HAP-1 (cell line): ENCODE measurements at regions not wholly inside any gene's neighbourhood (a gene's known extent, or its start where the extent isn't known, plus 50 kb on each side); places are given as distances from the start of the nearest gene placed in this dataset.

Experiments used
- DNase-seq, 2 experiments: peaks; one replicate each; pipeline ENCODE4 v3.0.0-alpha.2; 2016 to 2020; ENCODE audit warnings: low spot score in 2 of 2
- H3K27me3 ChIP-seq: fragments of 250-450 bp; sonication (Bioruptor Pico); 2 replicates; pipeline ENCODE4 v1.5.1; 2020; ENCODE audit warnings: low read depth, mild to moderate bottlenecking, moderate library complexity
- H3K36me3 ChIP-seq: fragments of 250-450 bp; sonication (Bioruptor Pico); replicated peaks from 2 replicates; pipeline ENCODE4 v1.5.1; 2020; ENCODE audit warnings: mild to moderate bottlenecking
- H3K4me1 ChIP-seq: fragments of 250-450 bp; sonication (Bioruptor Pico); 2 replicates; pipeline ENCODE4 v1.5.1; 2020; ENCODE audit warnings: mild to moderate bottlenecking
- H3K4me3 ChIP-seq: fragments of 250-450 bp; sonication (Bioruptor Pico); 2 replicates; pipeline ENCODE4 v1.5.1; 2020; ENCODE audit warnings: mild to moderate bottlenecking, moderate library complexity
- H3K9me3 ChIP-seq: fragments of 250-450 bp; sonication (Bioruptor Pico); 2 replicates; pipeline ENCODE4 v1.5.1; 2020; ENCODE audit warnings: mild to moderate bottlenecking, moderate library complexity
- in situ Hi-C: fragments of 300-500 bp; cut with MboI; formaldehyde crosslinking; loops from 3 replicates; pipeline ENCODE4 v1.14.3; 2020; ENCODE audit warnings: low sequenced_read_pairs, inconsistent platforms, mixed read lengths

GRCh38 chr7:111676167-111676566, 113.9 kb upstream of the IMMP2L start:
- H3K4me3 ChIP-seq, result no peak overlapping the region
- no peak for DNase-seq
- in situ Hi-C loops, result no loop called here

GRCh38 chr7:111672901-111673300, 110.6 kb upstream of the IMMP2L start:
- in situ Hi-C loops, result no loop called here

More at GRCh38 chr7:111676167-111676566, 113.9 kb upstream of the IMMP2L start:
- Histone ChIP-seq H3K27me3 (peaks cover 3% of the 10 kb centered on the region; the same call in 1 of the 2 replicates), H3K4me1 (no peaks in the 10 kb centered on the region), H3K36me3 (no peaks in the 10 kb centered on the region), H3K9me3 (no peaks in the 10 kb centered on the region)

GRCh38 chr7:111671927-111672326, 109.6 kb upstream of the IMMP2L start:
- Histone ChIP-seq H3K36me3 (no peaks in the 10 kb centered on the region), H3K27me3 (peaks cover 3% of the 10 kb centered on the region; the same call in 1 of the 2 replicates), H3K9me3 (no peaks in the 10 kb centered on the region), H3K4me3 (no peak overlapping the region), H3K4me1 (no peaks in the 10 kb centered on the region)
- in situ Hi-C loops, result no loop called here
- DNase-seq, result no peak

More at GRCh38 chr7:111672901-111673300, 110.6 kb upstream of the IMMP2L start:
- H3K9me3 ChIP-seq, result no peaks in the 10 kb centered on the region
- H3K36me3 ChIP-seq, result no peaks in the 10 kb centered on the region
- peaks cover 3% of the 10 kb centered on the region; the same call in 1 of the 2 replicates for H3K27me3 ChIP-seq
- no peak for DNase-seq
- H3K4me3 ChIP-seq, result no peak overlapping the region
- H3K4me1 ChIP-seq, result no peaks in the 10 kb centered on the region

GRCh38 chr7:111668711-111669110, 106.4 kb upstream of the IMMP2L start:
- no peak for DNase-seq
- in situ Hi-C loops, result no loop called here
- Histone ChIP-seq H3K27me3 (no peaks in the 10 kb centered on the region), H3K4me3 (no peak overlapping the region), H3K9me3 (no peaks in the 10 kb centered on the region), H3K4me1 (no peaks in the 10 kb centered on the region), H3K36me3 (no peaks in the 10 kb centered on the region)

- Histone ChIP-seq H3K4me1 (no peaks in the 10 kb centered on the region), H3K9me3 (no peaks in the 10 kb centered on the region), H3K36me3 (no peaks in the 10 kb centered on the region), H3K27me3 (no peaks in the 10 kb centered on the region), H3K4me3 (no peak overlapping the region)
- in situ Hi-C loops, result no loop called here
- DNase-seq, result no peak
Observed at GRCh38 chr7:111667488-111667887, 105.2 kb upstream of the IMMP2L start.

- in situ Hi-C loops, result no loop called here
- no peak overlapping the region for H3K4me3 ChIP-seq
- H3K9me3 ChIP-seq, result no peaks in the 10 kb centered on the region
- no peaks in the 10 kb centered on the region for H3K36me3 ChIP-seq
- H3K27me3 ChIP-seq, result no peaks in the 10 kb centered on the region
- H3K4me1 ChIP-seq, result no peaks in the 10 kb centered on the region
- no peak for DNase-seq
Observed at GRCh38 chr7:111666260-111666659, 104.0 kb upstream of the IMMP2L start.

GRCh38 chr7:111663771-111664170, 101.5 kb upstream of the IMMP2L start:
- H3K4me1 ChIP-seq, result no peaks in the 10 kb centered on the region
- no peak for DNase-seq
- no peaks in the 10 kb centered on the region for H3K36me3 ChIP-seq
- H3K4me3 ChIP-seq, result no peak overlapping the region
- no peaks in the 10 kb centered on the region for H3K9me3 ChIP-seq
- in situ Hi-C loops, result no loop called here
- H3K27me3 ChIP-seq, result no peaks in the 10 kb centered on the region

- Histone ChIP-seq H3K9me3 (no peaks in the 10 kb centered on the region), H3K4me1 (no peaks in the 10 kb centered on the region), H3K4me3 (no peak overlapping the region), H3K36me3 (no peaks in the 10 kb centered on the region), H3K27me3 (no peaks in the 10 kb centered on the region)
- in situ Hi-C loops, result no loop called here
- no peak for DNase-seq
Observed at GRCh38 chr7:111662386-111662785, 100.1 kb upstream of the IMMP2L start.

- Histone ChIP-seq H3K36me3 (no peaks in the 10 kb centered on the region), H3K27me3 (no peaks in the 10 kb centered on the region), H3K4me1 (no peaks in the 10 kb centered on the region), H3K9me3 (no peaks in the 10 kb centered on the region), H3K4me3 (no peak overlapping the region)
- in situ Hi-C loops, result no loop called here
- DNase-seq, result no peak
Observed at GRCh38 chr7:111660478-111660877, 98.2 kb upstream of the IMMP2L start.

GRCh38 chr7:111658546-111658945, 96.3 kb upstream of the IMMP2L start:
- no peaks in the 10 kb centered on the region for H3K4me1 ChIP-seq
- H3K27me3 ChIP-seq, result no peaks in the 10 kb centered on the region
- DNase-seq, result no peak
- no peak overlapping the region for H3K4me3 ChIP-seq
- H3K9me3 ChIP-seq, result no peaks in the 10 kb centered on the region
- in situ Hi-C loops, result no loop called here
- no peaks in the 10 kb centered on the region for H3K36me3 ChIP-seq

- DNase-seq, result no peak
Observed at GRCh38 chr7:111657018-111657417, 94.7 kb upstream of the IMMP2L start.

GRCh38 chr7:111654343-111654742, 92.1 kb upstream of the IMMP2L start:
- in situ Hi-C loops, result no loop called here
- no peaks in the 10 kb centered on the region for H3K9me3 ChIP-seq
- no peak for DNase-seq
- H3K4me1 ChIP-seq, result no peaks in the 10 kb centered on the region
- H3K36me3 ChIP-seq, result no peaks in the 10 kb centered on the region
- H3K27me3 ChIP-seq, result no peaks in the 10 kb centered on the region
- H3K4me3 ChIP-seq, result no peak overlapping the region

More at GRCh38 chr7:111657018-111657417, 94.7 kb upstream of the IMMP2L start:
- H3K36me3 ChIP-seq, result no peaks in the 10 kb centered on the region
- H3K27me3 ChIP-seq, result no peaks in the 10 kb centered on the region
- no peaks in the 10 kb centered on the region for H3K9me3 ChIP-seq
- H3K4me3 ChIP-seq, result no peak overlapping the region
- no peaks in the 10 kb centered on the region for H3K4me1 ChIP-seq
- in situ Hi-C loops, result no loop called here

- no peak overlapping the region for H3K4me3 ChIP-seq
- in situ Hi-C loops, result no loop called here
- no peak for DNase-seq
Observed at GRCh38 chr7:111653846-111654245, 91.6 kb upstream of the IMMP2L start.

GRCh38 chr7:111650456-111650999, 88.2 kb upstream of the IMMP2L start:
- no peak overlapping the region for H3K4me3 ChIP-seq
- H3K4me1 ChIP-seq, result no peaks in the 10 kb centered on the region
- in situ Hi-C loops, result no loop called here
- no peaks in the 10 kb centered on the region for H3K36me3 ChIP-seq
- H3K27me3 ChIP-seq, result no peaks in the 10 kb centered on the region
- no peak for DNase-seq
- no peaks in the 10 kb centered on the region for H3K9me3 ChIP-seq

More at GRCh38 chr7:111653846-111654245, 91.6 kb upstream of the IMMP2L start:
- Histone ChIP-seq H3K9me3 (no peaks in the 10 kb centered on the region), H3K4me1 (no peaks in the 10 kb centered on the region), H3K27me3 (no peaks in the 10 kb centered on the region), H3K36me3 (no peaks in the 10 kb centered on the region)

- in situ Hi-C loops, result no loop called here
Observed at GRCh38 chr7:111647881-111648280, 85.6 kb upstream of the IMMP2L start.

More at GRCh38 chr7:111647881-111648280, 85.6 kb upstream of the IMMP2L start:
- H3K9me3 ChIP-seq, result no peaks in the 10 kb centered on the region
- no peak overlapping the region for H3K4me3 ChIP-seq
- no peaks in the 10 kb centered on the region for H3K36me3 ChIP-seq
- H3K27me3 ChIP-seq, result no peaks in the 10 kb centered on the region
- no peak for DNase-seq
- no peaks in the 10 kb centered on the region for H3K4me1 ChIP-seq
